ENCODE measurements at regions not wholly inside any gene's neighbourhood (a gene's known extent, or its start where the extent isn't known, plus 50 kb on each side); places are given as distances from the start of the nearest gene placed in this dataset.

- DNase-seq: no peak
Measured at GRCh38 chr6:56005426-56005825, 130.0 kb upstream of the BMP5 start.

DNA sequence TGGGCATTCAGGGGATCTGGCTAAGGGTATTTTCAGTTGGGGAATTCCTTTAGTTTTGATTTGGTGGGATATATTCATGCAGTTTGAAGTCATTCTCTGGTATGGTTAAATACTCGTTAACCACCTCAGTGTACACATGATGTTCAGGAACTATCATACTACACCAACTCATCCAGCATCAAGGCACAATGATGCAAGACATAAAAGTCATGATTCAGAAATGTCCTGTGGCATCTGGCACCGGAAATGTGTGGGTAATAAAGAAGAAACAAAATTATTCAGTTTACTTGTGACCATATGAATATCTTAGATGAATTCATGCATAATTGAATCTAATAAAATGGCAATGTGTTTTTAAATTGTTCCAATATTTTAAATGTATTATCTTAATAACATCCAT, 129.0 kb upstream of the BMP5 start:
- no peak for DNase-seq

DNA sequence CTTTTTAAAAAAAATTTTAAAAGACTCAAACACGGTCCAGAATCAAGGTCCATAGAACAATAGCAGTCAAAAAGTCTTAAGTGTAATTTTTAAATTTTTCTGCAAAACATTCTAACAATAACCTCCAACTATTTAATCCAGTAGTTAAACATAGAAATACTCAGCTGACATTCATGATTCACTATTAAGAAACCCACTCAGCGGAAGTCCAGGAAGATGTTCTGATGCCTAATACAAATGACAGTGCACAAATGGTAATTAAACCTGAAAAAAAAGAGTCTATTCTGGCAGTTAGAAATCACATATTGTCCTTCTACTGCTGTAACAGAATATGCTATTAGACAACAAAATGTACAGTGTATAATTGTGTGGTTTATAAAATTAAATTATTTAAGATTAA, 128.2 kb upstream of the BMP5 start:
- DNase-seq: no peak

DNA sequence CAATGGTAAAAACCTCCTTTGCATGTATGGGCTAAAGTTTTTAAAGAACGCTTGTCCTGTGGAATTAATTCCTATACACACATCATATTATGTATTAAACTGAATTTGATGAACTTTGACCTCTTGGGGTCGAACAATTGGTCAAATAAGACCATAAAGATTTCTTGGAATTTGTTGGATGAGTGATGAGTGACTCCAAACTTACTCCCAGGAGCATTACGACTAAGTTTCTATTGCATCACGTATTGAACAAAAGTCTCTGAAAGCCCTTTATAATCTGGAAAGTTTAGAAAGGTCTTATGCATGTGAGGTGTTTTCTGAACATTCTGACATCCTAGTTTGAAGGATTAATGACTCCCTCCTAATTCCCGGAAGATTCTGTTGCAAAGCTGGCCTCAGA, 126.9 kb upstream of the BMP5 start:
- DNase-seq: no peak

DNA sequence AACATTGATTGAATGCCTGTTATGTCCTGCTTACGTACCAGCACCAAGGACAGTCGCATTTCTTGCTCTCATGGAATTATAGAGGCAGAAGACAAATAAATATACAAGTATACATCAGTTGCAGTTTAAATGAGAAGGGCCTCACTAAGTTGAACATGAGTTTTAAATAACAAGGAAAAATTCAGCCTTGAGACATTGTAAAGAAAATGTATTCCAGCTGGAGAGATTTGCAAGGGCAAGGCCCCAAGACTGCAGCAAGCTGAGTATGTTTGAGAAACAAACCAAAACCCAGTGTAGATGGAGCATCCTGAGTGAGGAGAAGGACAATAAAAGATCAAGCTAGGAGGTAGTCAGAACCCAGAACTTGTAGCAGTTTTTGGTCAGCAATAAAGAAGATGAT, 123.2 kb upstream of the BMP5 start:
- DNase-seq: no peak

DNA sequence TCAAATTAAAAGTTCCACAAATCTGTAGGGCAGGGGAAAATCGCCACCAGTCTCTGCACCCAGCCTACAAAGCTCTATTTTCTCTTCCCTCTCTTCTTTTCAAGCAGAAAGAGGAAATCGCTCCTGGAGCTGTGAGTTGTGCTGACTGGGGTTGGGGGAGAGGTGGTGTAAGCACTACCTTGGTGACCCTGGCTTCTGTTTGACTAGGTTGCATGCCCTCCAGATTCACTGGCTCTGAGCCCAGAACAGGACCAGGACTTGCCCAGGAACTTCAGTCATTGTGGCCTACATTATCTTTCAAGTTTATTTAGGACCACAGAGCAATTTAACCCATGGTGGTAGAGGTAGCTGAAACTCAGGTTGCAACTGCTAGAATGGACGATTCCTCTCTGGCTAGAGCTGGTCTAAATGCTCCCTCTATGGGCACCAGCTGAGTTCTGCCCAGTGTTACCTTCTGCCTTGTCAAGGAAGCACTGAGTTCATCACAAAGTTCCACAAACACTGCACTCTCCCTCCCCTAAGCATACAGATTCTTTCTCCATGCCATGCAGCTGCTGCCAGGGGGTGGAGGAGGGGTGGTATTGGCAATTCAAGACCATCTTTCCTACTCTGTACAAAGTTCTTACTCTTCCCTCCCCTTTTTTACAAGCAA, 122.0 kb upstream of the BMP5 start:
- no peak for DNase-seq

DNA sequence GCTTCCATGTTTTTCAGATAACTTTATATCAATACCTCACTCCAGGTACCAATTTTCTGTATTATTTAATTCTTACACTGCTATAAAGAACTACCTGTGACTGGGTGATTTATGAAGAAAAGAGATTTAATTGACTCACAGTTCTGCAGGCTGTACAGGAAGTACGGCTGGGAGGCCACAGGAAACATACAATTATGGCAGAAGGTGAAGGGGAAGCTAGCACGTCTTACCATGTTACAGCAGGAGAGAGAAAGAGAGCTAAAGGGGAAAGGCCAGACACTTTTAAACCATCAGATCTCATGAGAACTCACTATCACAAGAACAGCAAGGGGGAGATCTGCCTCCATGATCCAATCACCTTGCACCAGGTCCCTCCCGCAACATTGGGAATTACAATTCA, 119.1 kb upstream of the BMP5 start:
- no peak for DNase-seq

DNA sequence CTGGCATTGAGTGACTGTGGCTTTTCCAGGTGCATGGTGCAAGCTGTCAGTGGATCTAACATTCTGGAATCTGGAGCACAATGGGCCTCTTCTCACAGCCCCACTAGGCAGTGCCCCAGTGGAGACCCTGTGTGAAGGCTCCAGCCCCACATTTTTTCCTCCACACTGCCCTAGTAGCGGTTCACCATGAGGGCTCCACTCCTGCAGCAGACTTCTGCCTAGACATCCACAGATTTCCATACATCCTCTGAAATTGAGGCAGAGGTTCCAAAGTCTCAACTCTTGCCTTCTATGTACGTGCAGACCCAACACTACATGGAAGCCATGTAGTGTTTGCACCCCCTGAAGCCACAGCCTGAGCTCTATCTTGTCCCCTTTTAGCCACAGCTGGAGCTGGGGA, 118.0 kb upstream of the BMP5 start:
- DNase-seq: no peak

GRCh38 chr6:55992546-55992945, 117.2 kb upstream of the BMP5 start:
- no peak for DNase-seq

DNA sequence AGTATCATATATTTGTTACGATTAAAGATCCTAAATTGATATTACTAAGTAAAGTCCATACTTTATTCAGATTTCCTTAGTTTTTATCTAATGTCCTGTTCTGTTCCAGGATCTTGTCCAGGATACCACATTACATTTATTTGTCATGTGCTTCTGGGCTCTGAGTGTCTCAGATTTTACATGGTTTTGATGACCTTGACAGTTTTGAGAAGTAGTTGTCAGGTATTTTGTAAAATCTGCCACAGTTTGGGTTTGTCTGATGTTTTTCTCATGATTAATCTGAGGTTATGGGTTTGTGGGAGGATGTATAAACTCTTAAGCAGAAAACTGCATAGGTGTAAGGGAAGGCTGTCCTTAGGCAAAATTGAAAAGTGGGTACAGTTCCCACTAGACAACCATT, 109.9 kb upstream of the BMP5 start:
- no peak for DNase-seq

DNA sequence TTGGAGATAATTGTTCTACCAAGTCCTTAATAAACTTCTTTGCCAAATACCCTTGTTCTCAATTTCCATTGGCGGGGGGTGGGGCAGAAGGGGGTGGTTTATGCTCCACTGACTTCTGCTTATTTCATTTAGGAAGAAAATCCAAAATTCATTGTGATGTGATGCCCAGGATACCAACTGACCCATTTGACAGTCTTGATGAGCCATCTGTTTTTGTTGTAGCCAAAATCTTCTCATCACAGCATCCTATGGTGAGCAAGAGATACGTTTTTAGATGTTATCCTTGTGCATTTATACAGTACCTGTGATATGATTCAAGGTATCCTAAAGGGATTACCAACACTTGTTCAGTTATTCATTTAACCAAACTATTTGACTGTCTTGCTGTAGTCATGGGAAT, 108.5 kb upstream of the BMP5 start:
- DNase-seq: no peak

- no peak for DNase-seq
Measured at GRCh38 chr6:55981660-55982059, 106.3 kb upstream of the BMP5 start.

DNA sequence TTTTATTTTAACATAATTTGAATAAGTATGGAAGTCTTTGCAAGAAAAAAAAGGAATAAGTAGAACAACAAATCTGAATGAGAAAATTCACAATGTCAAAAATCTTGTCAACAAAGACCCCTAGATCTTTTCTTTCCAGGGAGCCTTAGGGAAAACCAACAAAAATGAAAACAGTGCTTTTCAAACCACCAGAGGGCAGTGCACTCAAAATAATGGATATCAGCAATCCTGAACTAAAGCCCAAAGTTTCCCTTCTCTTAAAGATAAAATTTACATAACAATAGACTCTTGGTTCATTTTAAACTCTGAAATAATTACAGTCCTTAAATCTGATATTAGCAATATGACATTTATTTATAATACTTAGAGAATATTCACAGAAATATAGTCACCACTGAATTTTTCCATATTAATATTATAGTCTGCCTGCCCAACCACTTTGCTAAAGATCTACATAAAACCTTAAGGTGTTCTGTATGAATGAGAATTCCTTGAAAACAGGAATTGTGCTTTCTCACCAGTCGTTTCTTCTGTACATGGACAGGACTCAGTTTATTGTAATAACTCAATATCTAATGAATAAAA, 105.3 kb upstream of the BMP5 start:
- no peak for DNase-seq

DNA sequence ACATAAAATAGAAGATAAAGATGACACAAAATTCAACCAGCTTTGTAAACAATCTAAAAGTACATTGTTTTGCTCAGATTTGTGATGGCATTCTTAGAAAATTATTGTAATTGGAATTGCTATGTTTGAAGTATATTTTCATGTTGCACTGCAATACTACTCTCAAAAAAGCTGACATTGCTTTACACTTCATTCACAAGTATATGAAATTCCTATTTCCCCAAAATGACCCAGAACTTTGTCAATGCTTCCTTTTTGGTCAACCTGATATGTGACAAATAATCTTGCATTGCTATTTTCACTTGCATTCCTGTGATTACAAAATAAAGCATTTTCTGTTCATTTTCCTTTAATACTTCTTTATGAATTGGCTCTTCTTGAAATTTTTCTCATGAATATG, 104.1 kb upstream of the BMP5 start:
- DNase-seq: no peak

GRCh38 chr6:55977959-55978665, 102.7 kb upstream of the BMP5 start:
- DNase-seq: no peak

DNA sequence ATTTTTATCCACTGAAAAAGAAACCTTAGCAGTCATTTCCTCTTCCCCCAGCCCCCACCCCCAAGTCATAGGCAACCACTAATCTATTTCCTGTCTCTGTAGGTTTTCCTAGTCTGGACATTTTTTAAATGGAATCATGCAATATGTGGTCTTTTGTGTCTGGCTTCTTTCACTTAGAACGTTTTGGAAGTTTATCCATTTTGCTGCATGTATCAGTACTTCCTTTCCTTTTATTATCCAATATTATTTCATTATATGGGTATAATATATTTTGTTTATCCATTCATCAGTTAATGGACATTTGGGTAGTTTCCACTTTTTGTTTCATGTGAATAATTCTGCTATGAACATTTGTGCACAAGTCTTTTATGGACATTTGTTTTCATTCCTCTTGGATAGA, 99.3 kb upstream of the BMP5 start:
- DNase-seq: no peak

GRCh38 chr6:55972091-55972490, 96.7 kb upstream of the BMP5 start:
- no peak for DNase-seq

DNA sequence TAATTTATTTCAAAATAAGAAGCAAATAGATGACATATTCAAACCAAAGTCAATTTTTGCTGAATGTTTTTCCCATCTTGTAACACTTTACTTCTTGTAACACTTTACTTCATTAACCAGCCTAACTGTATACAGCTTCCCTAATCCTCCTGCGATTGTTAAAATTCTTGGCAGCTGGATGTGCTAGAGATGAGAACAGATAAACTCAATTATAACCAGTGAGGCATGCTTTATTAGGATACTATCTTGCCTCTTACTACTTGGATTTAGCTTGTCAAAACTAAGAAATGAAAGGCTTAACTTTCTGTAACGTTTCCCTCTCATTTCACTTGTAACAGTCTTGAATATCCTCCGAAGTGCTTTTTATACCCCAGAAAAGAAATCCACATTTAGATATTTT, 94.1 kb upstream of the BMP5 start:
- DNase-seq: no peak

DNA sequence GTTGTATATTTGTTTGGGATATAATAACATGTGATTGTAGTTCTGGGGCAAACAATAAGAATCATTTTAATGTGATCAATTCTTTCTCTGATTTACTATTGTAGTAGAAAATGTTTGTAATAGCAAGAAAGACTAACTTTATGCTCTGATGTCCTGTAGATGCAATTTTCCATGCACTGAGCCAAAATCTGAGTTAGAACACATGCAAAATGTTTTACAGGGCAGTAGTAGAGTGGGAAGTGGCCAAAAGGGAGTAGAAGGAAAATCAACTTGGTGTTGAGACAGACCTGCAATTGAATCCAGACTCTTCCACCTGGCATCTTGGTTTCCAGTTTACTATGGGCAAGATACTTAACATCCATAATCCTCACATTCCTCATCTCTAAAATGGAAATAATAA, 93.5 kb upstream of the BMP5 start:
- DNase-seq: no peak

DNA sequence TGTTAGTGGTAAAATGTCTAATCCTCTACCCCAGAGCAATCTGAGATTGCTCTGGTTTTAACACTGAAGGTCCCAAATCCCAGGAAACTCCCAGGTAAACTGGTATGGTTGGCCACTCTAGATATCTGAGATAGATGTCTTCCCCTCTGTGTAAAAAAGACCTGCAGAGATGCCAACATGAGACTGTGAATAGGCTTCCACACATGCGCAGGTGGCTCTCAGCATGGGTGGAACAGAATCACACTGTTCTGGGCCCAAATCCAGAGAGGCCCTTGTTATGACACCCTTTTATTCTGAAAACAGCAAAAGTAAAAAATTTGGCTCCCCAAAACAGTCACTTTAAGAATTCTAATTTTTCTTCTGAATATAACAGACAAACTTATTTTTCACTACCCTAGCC, 88.7 kb upstream of the BMP5 start:
- DNase-seq: peak; percentile 32

GRCh38 chr6:55963301-55963700, 87.9 kb upstream of the BMP5 start:
- no peak for DNase-seq

DNA sequence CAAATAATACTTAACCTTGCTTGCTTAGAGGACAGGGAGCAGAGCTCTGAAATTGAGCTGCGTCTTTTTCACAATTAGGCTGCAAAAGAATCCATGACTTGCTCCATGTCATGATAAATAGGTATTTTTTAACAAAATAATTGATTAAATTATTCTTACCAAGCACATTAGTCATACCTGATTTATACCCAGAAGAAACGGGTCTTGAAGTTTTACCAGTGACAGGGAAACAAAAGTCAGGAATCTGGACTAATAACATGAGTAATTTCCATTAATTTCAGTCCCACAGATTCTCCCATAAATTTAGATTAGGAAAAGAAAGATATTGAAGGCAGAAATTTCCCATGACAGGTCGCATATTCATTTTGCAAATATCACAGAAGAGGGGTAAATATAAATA, 85.0 kb upstream of the BMP5 start:
- no peak for DNase-seq

DNA sequence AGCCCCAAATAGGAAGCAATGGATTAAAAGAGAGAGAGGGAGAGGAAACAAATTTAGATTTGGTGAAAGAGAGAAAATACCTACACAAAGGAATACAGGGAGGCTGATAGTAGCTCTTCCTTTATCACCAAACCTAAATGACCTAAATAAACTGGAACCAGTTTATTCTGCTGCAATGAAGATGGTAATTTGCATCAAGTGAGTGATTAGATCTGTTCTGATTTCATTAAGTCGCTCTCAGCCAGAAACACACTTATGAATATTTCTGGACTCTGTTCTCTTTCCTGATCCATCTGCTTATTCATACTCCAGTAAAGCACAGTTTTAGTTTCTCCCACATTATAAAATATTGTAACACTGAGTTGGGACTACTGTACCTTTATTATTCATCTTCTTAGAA, 83.4 kb upstream of the BMP5 start:
- DNase-seq: no peak

GRCh38 chr6:55957961-55958422, 82.6 kb upstream of the BMP5 start:
- DNase-seq: no peak
